ENCODE measurements at regions not wholly inside any gene's neighbourhood (a gene's known extent, or its start where the extent isn't known, plus 50 kb on each side); places are given as distances from the start of the nearest gene placed in this dataset.
A peak's percentile ranks its signal among the peaks of the same experiment; 100 is the strongest.
"Not testable (repeated sequence)": the region's sequence is repeated elsewhere in the genome, so short reads cannot be mapped to it uniquely, and the experiment has no call there.

- H3K4me3 Mint-ChIP-seq, result no peak overlapping the region
- no peaks in the 10 kb centered on the region for H3K27me3 Mint-ChIP-seq
- peaks cover 5% of the 10 kb centered on the region for H3K36me3 Mint-ChIP-seq
- H3K4me1 Mint-ChIP-seq, result no peaks in the 10 kb centered on the region
- H3K9me3 Mint-ChIP-seq, result peaks cover 4% of the 10 kb centered on the region
- ATAC-seq (ENCODE audit: low read depth) (peak; percentile 48), DNase-seq (ENCODE audit: low spot score in 2 of 2) (peak in 1 of 2 donors; percentile 42)
- H3K27ac Mint-ChIP-seq, result no peak overlapping the region
Observed at GRCh38 chr3:3998140-3998922, 199.1 kb downstream of the LRRN1 start.

DNA sequence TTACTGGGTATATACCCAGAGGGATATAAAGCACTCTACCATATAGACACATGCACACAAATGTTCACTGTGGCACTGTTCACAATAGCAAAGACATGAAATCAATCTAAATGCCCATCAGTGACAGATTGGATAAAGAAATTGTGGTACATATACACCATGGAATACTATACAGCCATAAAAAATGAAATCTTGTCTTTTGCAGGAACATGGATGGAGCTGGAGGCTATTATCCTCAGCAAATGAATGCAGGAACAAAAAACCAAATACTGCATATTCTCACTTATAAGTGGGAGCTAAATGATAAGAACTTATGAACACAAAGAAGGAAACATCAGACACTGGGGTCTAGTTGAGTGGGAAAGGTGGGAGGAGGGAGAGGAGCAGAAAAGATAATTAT, 200.1 kb downstream of the LRRN1 start:
- not testable (repeated sequence) for H3K4me3 Mint-ChIP-seq; ATAC-seq (ENCODE audit: low read depth); H3K27ac Mint-ChIP-seq; H3K9me3 Mint-ChIP-seq; DNase-seq (ENCODE audit: low spot score in 2 of 2); H3K4me1 Mint-ChIP-seq; H3K27me3 Mint-ChIP-seq; H3K36me3 Mint-ChIP-seq

DNA sequence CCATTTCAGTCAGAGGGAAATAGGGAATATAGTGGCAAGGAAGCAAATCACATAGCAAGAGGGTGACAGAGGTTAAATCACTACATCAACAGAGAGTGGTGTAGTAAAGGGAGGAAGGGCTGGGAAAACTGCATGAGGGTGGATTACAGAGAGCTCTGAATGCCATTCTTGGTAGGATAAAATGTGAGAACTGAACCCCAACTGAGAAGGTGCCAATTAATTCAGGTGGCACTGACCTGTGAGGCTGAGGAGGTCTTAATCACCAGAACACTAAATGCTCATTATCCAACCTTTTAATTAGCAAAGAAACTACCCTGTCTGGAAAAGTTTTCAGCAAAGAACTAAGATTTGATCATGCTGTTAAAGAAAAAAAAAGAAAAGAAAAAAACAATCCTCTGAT, 202.7 kb downstream of the LRRN1 start:
- no peaks in the 10 kb centered on the region for H3K4me1 Mint-ChIP-seq
- peaks cover 2% of the 10 kb centered on the region for H3K36me3 Mint-ChIP-seq
- peaks cover under 1% of the 10 kb centered on the region for H3K9me3 Mint-ChIP-seq
- DNase-seq (ENCODE audit: low spot score in 2 of 2) (no peak), ATAC-seq (ENCODE audit: low read depth) (no peak)
- H3K27ac Mint-ChIP-seq, result peak overlapping the region; percentile 0
- H3K4me3 Mint-ChIP-seq, result no peak overlapping the region
- no peaks in the 10 kb centered on the region for H3K27me3 Mint-ChIP-seq

DNA sequence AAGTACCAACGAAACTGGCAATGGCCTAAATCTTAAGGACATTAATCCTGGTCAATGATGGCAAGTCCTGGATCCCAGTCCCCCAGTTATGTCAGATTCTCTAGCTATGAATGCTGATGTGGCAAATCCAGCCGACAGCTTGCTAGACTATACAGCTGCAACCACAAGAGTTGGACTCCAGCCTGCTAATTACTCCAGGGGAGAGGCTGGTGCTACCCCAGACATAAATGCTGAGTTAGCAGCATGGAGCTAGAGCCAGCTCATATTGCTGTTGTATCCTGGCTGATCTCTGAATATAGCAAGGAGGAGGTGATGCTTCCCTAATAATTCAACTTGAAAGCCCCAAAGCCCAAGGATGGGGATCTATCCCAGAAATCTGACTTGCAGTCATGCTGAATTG, 207.1 kb downstream of the LRRN1 start:
- no peaks in the 10 kb centered on the region for H3K27me3 Mint-ChIP-seq
- no peaks in the 10 kb centered on the region for H3K9me3 Mint-ChIP-seq
- no peak for ATAC-seq (ENCODE audit: low read depth)
- H3K36me3 Mint-ChIP-seq, result no peaks in the 10 kb centered on the region
- peaks cover 2% of the 10 kb centered on the region for H3K4me1 Mint-ChIP-seq
- no peak overlapping the region for H3K27ac Mint-ChIP-seq
- no peak for DNase-seq (ENCODE audit: low spot score in 2 of 2)
- H3K4me3 Mint-ChIP-seq, result no peak overlapping the region

GRCh38 chr3:4008205-4008604, 209.0 kb downstream of the LRRN1 start:
- Mint-ChIP-seq H3K36me3 (no peaks in the 10 kb centered on the region), H3K27me3 (no peaks in the 10 kb centered on the region), H3K9me3 (no peaks in the 10 kb centered on the region), H3K4me1 (peaks cover 2% of the 10 kb centered on the region), H3K27ac (no peak overlapping the region), H3K4me3 (no peak overlapping the region)
- DNase-seq (ENCODE audit: low spot score in 2 of 2) (no peak), ATAC-seq (ENCODE audit: low read depth) (no peak)

- no peaks in the 10 kb centered on the region for H3K36me3 Mint-ChIP-seq
Observed at GRCh38 chr3:4011166-4011565, 211.9 kb downstream of the LRRN1 start.

DNA sequence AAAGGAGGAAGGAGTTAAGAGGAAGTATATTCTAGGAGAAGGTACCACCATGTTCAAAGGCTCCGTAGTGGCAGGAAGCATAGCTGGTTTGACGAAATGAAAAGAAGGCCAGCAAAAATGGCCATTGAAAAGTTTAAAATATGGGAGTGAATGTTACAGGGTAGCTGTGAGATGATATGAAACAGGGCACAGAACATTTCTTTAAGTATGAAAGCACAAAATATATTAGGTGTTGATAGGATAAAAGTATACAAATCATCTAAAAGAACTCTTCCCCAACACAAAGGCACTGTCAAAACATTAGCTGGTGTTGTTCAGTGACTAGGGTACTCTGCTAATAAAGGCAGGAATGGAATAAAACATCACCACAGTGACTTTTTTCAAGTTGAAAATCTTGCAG, 216.2 kb downstream of the LRRN1 start:
- ATAC-seq (ENCODE audit: low read depth), result peak; percentile 34
- peaks cover 3% of the 10 kb centered on the region for H3K36me3 Mint-ChIP-seq

More at GRCh38 chr3:4011166-4011565, 211.9 kb downstream of the LRRN1 start:
- H3K27ac Mint-ChIP-seq, result no peak overlapping the region
- no peaks in the 10 kb centered on the region for H3K9me3 Mint-ChIP-seq
- H3K27me3 Mint-ChIP-seq, result no peaks in the 10 kb centered on the region
- DNase-seq (ENCODE audit: low spot score in 2 of 2) (no peak), ATAC-seq (ENCODE audit: low read depth) (no peak)
- no peak overlapping the region for H3K4me3 Mint-ChIP-seq
- peaks cover 13% of the 10 kb centered on the region for H3K4me1 Mint-ChIP-seq

DNA sequence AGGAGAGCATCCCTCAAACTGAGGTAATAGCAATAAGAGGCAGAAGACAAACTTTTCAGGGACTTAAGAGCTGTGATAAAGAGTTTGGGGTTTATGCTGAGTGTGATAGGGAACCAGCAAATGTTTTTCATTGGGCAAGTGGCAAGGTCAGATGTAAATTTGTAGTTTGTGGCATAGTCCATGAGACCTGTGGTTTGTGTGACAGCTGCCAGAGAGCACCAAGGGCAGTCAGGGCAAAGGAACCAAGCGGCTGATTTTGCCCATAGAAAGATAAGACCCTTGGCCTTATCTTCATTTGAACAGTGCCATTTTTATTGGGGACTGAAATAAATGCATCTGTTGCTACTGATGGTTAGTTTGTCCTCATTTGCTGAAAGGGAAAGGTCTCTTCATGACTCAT, 220.3 kb downstream of the LRRN1 start:
- no peak for DNase-seq (ENCODE audit: low spot score in 2 of 2)

More for the DNA sequence above, 216.2 kb downstream of the LRRN1 start:
- no peak for DNase-seq (ENCODE audit: low spot score in 2 of 2)
- peaks cover 2% of the 10 kb centered on the region for H3K9me3 Mint-ChIP-seq
- no peak overlapping the region for H3K27ac Mint-ChIP-seq
- no peaks in the 10 kb centered on the region for H3K27me3 Mint-ChIP-seq
- H3K4me3 Mint-ChIP-seq, result no peak overlapping the region
- peaks cover 12% of the 10 kb centered on the region for H3K4me1 Mint-ChIP-seq

GRCh38 chr3:4021162-4021561, 221.9 kb downstream of the LRRN1 start:
- H3K27ac Mint-ChIP-seq, result no peak overlapping the region
- peaks cover 3% of the 10 kb centered on the region for H3K36me3 Mint-ChIP-seq
- peaks cover 2% of the 10 kb centered on the region for H3K9me3 Mint-ChIP-seq
- ATAC-seq (ENCODE audit: low read depth) (no peak), DNase-seq (ENCODE audit: low spot score in 2 of 2) (no peak)
- H3K4me1 Mint-ChIP-seq, result peaks cover under 1% of the 10 kb centered on the region
- H3K4me3 Mint-ChIP-seq, result no peak overlapping the region
- H3K27me3 Mint-ChIP-seq, result no peaks in the 10 kb centered on the region

More for the DNA sequence above, 220.3 kb downstream of the LRRN1 start:
- Mint-ChIP-seq H3K36me3 (peaks cover 3% of the 10 kb centered on the region), H3K9me3 (peaks cover 2% of the 10 kb centered on the region), H3K4me3 (no peak overlapping the region), H3K4me1 (peaks cover 12% of the 10 kb centered on the region), H3K27ac (no peak overlapping the region), H3K27me3 (no peaks in the 10 kb centered on the region)
- no peak for ATAC-seq (ENCODE audit: low read depth)

DNA sequence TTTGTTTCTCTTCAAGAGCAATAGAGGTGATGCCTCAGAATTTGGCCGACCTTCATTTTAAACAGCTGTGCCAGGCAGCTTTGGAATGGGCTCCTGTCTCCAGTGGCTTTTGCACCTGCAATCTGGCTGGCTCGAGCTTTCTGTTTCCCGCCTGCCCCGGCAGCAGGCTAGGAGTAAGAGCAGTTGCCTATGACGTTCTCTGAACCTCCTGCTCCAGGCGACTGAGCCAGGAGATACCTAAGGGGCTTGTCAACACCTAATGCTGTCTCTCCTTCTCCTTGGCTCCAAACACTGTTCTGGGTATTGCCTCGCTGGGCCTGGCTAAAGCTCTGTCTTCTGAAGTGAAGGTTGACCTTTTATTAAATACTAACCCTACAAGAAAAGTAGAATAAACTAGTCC, 229.9 kb downstream of the LRRN1 start:
- no peak for DNase-seq (ENCODE audit: low spot score in 2 of 2)
- H3K4me3 Mint-ChIP-seq, result no peak overlapping the region
- no peaks in the 10 kb centered on the region for H3K36me3 Mint-ChIP-seq

DNA sequence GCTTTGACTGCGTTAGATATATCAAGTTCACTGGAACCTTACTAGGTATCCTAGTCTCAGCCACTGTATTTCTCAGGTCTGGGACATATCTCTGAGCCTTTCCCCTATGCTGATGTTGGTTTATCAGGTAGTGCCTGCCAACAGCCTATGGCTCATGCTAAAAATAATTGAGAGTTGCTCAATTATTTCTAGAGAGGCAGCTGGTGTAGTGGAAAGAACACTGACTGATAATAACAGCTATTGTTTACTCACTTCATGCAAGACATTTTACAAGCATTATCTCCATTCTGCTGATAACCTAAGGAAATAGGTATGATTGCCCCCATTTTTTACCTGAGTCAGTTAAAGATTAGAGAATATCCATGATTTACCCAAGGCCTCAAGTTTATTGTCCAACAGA, 231.4 kb downstream of the LRRN1 start:
- H3K4me1 Mint-ChIP-seq, result no peaks in the 10 kb centered on the region
- H3K4me3 Mint-ChIP-seq, result no peak overlapping the region
- no peaks in the 10 kb centered on the region for H3K36me3 Mint-ChIP-seq
- ATAC-seq (ENCODE audit: low read depth) (no peak), DNase-seq (ENCODE audit: low spot score in 2 of 2) (no peak)
- H3K9me3 Mint-ChIP-seq, result no peaks in the 10 kb centered on the region
- H3K27me3 Mint-ChIP-seq, result no peaks in the 10 kb centered on the region
- no peak overlapping the region for H3K27ac Mint-ChIP-seq

More for the DNA sequence above, 229.9 kb downstream of the LRRN1 start:
- H3K4me1 Mint-ChIP-seq, result no peaks in the 10 kb centered on the region
- H3K27me3 Mint-ChIP-seq, result no peaks in the 10 kb centered on the region
- no peaks in the 10 kb centered on the region for H3K9me3 Mint-ChIP-seq
- no peak overlapping the region for H3K27ac Mint-ChIP-seq
- no peak for ATAC-seq (ENCODE audit: low read depth)

DNA sequence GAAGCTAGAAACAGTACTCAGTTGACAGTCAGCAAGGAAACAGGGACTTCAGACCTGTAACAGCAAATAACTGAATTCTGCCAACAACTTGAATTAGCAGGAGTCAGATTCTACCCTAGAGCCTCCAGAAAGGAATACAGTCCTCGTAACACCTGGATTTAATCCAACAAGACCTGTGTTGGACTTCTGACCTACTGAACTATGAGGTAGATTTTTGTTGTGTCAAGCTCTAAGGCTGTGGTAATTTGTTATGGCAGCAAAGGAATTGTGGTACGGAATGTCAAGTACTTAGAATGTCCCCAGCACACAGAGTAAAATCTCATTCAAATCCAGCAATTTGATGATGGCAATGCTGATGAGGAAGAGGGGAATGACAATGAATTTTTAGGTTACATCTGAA, 234.1 kb downstream of the LRRN1 start:
- Mint-ChIP-seq H3K4me3 (no peak overlapping the region), H3K27ac (no peak overlapping the region), H3K9me3 (no peaks in the 10 kb centered on the region), H3K4me1 (no peaks in the 10 kb centered on the region), H3K27me3 (no peaks in the 10 kb centered on the region), H3K36me3 (no peaks in the 10 kb centered on the region)
- DNase-seq (ENCODE audit: low spot score in 2 of 2), result no peak
- no peak for ATAC-seq (ENCODE audit: low read depth)

DNA sequence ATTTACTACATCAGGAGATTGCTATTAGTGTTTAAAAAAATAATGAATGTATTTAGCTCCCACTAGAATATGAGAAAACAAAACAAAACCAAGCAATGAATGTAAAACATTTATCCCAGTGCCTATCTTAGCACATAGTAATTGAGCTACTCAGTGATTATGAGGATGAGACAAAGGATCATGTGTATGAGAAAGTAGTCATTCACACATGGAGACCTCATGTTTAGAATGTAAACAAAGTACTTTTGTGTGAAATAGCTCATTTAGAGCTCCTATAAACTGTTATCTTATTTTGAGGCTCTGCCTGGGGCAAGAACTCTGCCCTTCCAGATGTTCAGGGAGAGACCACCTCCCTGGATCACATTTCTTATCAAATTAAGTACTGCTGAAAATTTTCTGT, 236.8 kb downstream of the LRRN1 start:
- ATAC-seq (ENCODE audit: low read depth), result no peak
- Mint-ChIP-seq H3K4me3 (no peak overlapping the region), H3K27me3 (no peaks in the 10 kb centered on the region), H3K36me3 (peaks cover 1% of the 10 kb centered on the region), H3K4me1 (no peaks in the 10 kb centered on the region), H3K9me3 (no peaks in the 10 kb centered on the region), H3K27ac (no peak overlapping the region)
- DNase-seq (ENCODE audit: low spot score in 2 of 2), result no peak

DNA sequence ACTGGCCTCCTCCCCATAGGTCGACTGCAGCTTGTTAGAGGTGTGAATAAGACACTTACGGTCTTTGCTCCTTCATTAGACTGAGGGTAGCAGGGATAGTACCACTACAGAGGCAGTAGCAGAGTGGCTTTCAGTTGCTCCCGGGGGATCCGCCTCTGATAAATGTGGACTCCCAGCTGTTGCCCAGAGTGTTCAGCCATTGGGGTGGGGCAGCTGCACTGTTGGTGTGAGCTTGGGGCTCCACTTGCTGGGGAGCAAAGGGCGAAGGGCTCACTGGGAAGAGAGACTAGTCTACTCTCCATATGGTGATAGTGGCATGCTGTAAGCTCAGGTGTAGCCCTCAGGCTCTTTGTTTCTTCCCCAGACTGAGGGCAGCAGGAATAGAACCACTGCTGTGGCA, 239.1 kb downstream of the LRRN1 start:
- ATAC-seq (ENCODE audit: low read depth) (no peak), DNase-seq (ENCODE audit: low spot score in 2 of 2) (no peak)
- no peaks in the 10 kb centered on the region for H3K9me3 Mint-ChIP-seq
- no peak overlapping the region for H3K27ac Mint-ChIP-seq
- H3K4me1 Mint-ChIP-seq, result no peaks in the 10 kb centered on the region
- peaks cover 1% of the 10 kb centered on the region for H3K36me3 Mint-ChIP-seq
- no peak overlapping the region for H3K4me3 Mint-ChIP-seq
- H3K27me3 Mint-ChIP-seq, result no peaks in the 10 kb centered on the region

DNA sequence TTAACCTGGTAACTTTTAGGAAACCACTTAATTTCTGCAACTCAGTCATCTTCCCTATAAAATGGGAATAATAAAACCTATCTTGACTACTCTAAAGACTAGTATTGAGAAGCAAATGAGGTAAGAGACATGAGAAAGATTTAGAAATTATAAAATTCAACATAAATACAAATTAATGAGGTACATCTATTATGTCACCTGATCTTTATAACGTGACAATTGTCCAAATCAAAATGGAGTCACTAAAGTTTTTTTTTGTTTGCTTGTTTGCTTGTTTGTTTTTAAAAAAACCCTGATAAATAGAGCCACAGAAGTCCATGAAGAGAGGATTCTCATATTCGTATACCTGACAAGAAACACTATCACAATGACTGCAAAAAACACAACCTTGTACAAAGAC, 242.8 kb downstream of the LRRN1 start:
- Mint-ChIP-seq H3K4me1 (peaks cover 2% of the 10 kb centered on the region), H3K4me3 (no peak overlapping the region), H3K36me3 (peaks cover 1% of the 10 kb centered on the region), H3K9me3 (no peaks in the 10 kb centered on the region), H3K27me3 (no peaks in the 10 kb centered on the region), H3K27ac (no peak overlapping the region)
- DNase-seq (ENCODE audit: low spot score in 2 of 2) (no peak), ATAC-seq (ENCODE audit: low read depth) (no peak)

Data from memory B cell (primary cell).